ENCODE measurements at regions not wholly inside any gene's neighbourhood (a gene's known extent, or its start where the extent isn't known, plus 50 kb on each side); places are given as distances from the start of the nearest gene placed in this dataset.

GRCh38 chr14:53553221-53553620 is 400.1 kb upstream of the DDHD1 start:
- CTCF ChIA-PET = interaction anchor here (0.7 to 1.1 kb wide), 3 partner anchors 10 to 622 kb away, joined by 3 to 4 read pairs (median 3); no protein-coding TSS in a partner anchor
- POLR2A ChIA-PET = no interaction called here
- no peak for DNase-seq (ENCODE audit: low read depth, low spot score)
- no peak for TF ChIP-seq CTCF (IDR thresholded peaks at IDR 0.05; ENCODE audit: insufficient read depth, low read length, missing control alignments)
- H3K4me3 ChIP-seq (ENCODE audit: low read depth, low read length) = no peak overlapping the region

DNA sequence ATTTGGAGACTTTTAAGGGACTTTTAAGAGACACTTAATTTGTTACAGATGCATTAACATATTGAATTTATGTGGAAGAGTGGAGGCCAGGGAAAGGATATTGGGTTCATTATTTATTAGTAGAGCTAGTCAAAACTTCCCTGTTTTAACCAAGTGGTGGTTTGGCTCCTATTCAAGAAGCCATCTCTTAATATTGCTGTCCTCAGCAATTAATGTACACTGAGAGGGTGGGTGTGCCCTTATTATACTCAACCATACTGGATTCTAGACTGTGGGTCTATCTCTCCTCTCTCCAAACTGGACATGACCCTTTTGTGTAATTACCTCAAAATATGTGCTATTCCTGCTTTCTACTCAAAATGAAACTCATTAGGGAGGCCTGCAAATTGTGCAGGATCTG is 398.7 kb upstream of the DDHD1 start:
- H3K4me3 ChIP-seq (ENCODE audit: low read depth, low read length) = no peak overlapping the region
- POLR2A ChIA-PET = no interaction called here
- CTCF ChIA-PET = interaction anchor here (3.7 kb wide), 1 partner anchor 796 kb away, joined by 10 read pairs; no protein-coding TSS in a partner anchor
- TF ChIP-seq CTCF (IDR thresholded peaks at IDR 0.05; ENCODE audit: insufficient read depth, low read length, missing control alignments) = no peak
- no peak for DNase-seq (ENCODE audit: low read depth, low spot score)

- no peak for DNase-seq (ENCODE audit: low read depth, low spot score)
- no peak overlapping the region for H3K4me3 ChIP-seq (ENCODE audit: low read depth, low read length)
- no peak for TF ChIP-seq CTCF (IDR thresholded peaks at IDR 0.05; ENCODE audit: insufficient read depth, low read length, missing control alignments)
- POLR2A ChIA-PET = no interaction called here
- CTCF ChIA-PET = interaction anchor here (3.7 kb wide), 1 partner anchor 797 kb away, joined by 10 read pairs; no protein-coding TSS in a partner anchor
Measured at GRCh38 chr14:53550776-53551175, 397.7 kb upstream of the DDHD1 start.

- POLR2A ChIA-PET = no interaction called here
Measured at GRCh38 chr14:53549956-53550355, 396.8 kb upstream of the DDHD1 start.

DNA sequence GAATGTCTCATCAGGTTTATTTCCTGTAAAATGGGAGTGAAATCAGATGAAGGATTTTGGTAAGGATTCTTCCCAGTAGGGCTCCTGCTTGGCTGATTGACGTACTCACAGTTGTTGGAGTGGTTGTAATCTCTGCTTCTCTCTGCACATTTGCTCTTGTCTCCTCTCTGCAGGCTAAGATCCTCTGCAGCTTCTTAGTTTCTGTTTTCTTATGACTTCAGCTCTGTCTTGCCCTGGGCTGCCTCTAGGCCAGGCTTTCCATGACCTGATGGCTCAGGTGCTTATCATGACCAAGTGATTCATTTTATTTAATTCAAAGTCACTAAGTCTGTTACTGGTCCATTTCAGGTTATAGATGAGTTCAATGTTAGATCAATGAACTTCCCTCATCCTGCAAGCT is 394.5 kb upstream of the DDHD1 start:
- CTCF ChIA-PET = interaction anchor here (0.9 to 3.1 kb wide), 6 partner anchors 8 to 791 kb away, joined by 3 to 25 read pairs (median 4); no protein-coding TSS in a partner anchor
- POLR2A ChIA-PET = no interaction called here
- TF ChIP-seq CTCF (IDR thresholded peaks at IDR 0.05; ENCODE audit: insufficient read depth, low read length, missing control alignments) = no peak
- DNase-seq (ENCODE audit: low read depth, low spot score) = no peak
- H3K4me3 ChIP-seq (ENCODE audit: low read depth, low read length) = no peak overlapping the region

More at GRCh38 chr14:53549956-53550355, 396.8 kb upstream of the DDHD1 start:
- no peak for TF ChIP-seq CTCF (IDR thresholded peaks at IDR 0.05; ENCODE audit: insufficient read depth, low read length, missing control alignments)
- CTCF ChIA-PET = interaction anchor here (0.8 to 3.7 kb wide), 2 partner anchors 10 to 798 kb away, joined by 3 to 10 read pairs; no protein-coding TSS in a partner anchor
- no peak overlapping the region for H3K4me3 ChIP-seq (ENCODE audit: low read depth, low read length)
- DNase-seq (ENCODE audit: low read depth, low spot score) = no peak

- TF ChIP-seq CTCF (IDR thresholded peaks at IDR 0.05; ENCODE audit: insufficient read depth, low read length, missing control alignments) = no peak
- no peak for DNase-seq (ENCODE audit: low read depth, low spot score)
- CTCF ChIA-PET = no interaction called here
- POLR2A ChIA-PET = no interaction called here
- H3K4me3 ChIP-seq (ENCODE audit: low read depth, low read length) = no peak overlapping the region
Measured at GRCh38 chr14:53545217-53545616, 392.1 kb upstream of the DDHD1 start.
